G401.6 (cell line): ENCODE measurements at regions not wholly inside any gene's neighbourhood (a gene's known extent, or its start where the extent isn't known, plus 50 kb on each side); places are given as distances from the start of the nearest gene placed in this dataset.
"Not testable (repeated sequence)": the region's sequence is repeated elsewhere in the genome, so short reads cannot be mapped to it uniquely, and the experiment has no call there.

Source experiments
- FAIRE-seq: peaks from 2 replicates; lab custom pipeline; 2012; peaks lifted over from hg19 to GRCh38; lab: Jason Lieb, UNC

GRCh38 chr4:170988446-170988845 is 824.8 kb upstream of the GALNTL6 start:
- FAIRE-seq: no peak

- no peak for FAIRE-seq
Measured at GRCh38 chr4:170979736-170980135, 833.5 kb upstream of the GALNTL6 start.

GRCh38 chr4:170978990-170979389 is 834.2 kb upstream of the GALNTL6 start:
- no peak for FAIRE-seq

GRCh38 chr4:170949084-170949483 is 859.3 kb upstream of the AADAT start:
- FAIRE-seq: no peak

GRCh38 chr4:170940043-170940724 is 850.4 kb upstream of the AADAT start:
- FAIRE-seq: no peak

GRCh38 chr4:170938588-170938987 is 848.8 kb upstream of the AADAT start:
- FAIRE-seq: no peak

- no peak for FAIRE-seq
Measured at GRCh38 chr4:170931321-170931720, 841.6 kb upstream of the AADAT start.

- FAIRE-seq: no peak
Measured at GRCh38 chr4:170888660-170889059, 798.9 kb upstream of the AADAT start.

- FAIRE-seq: no peak
Measured at GRCh38 chr4:170887396-170887795, 797.6 kb upstream of the AADAT start.

GRCh38 chr4:170884969-170885570 is 795.3 kb upstream of the AADAT start:
- FAIRE-seq: no peak

GRCh38 chr4:170881646-170882045 is 791.9 kb upstream of the AADAT start:
- not testable (repeated sequence) for FAIRE-seq

- FAIRE-seq: no peak
Measured at GRCh38 chr4:170875868-170876267, 786.1 kb upstream of the AADAT start.

- no peak for FAIRE-seq
Measured at GRCh38 chr4:170872794-170873193, 783.0 kb upstream of the AADAT start.

GRCh38 chr4:170868170-170868569 is 778.4 kb upstream of the AADAT start:
- no peak for FAIRE-seq

GRCh38 chr4:170854097-170854496 is 764.3 kb upstream of the AADAT start:
- FAIRE-seq: no peak

GRCh38 chr4:170853422-170854021 is 763.8 kb upstream of the AADAT start:
- peak; percentile 44 for FAIRE-seq

- FAIRE-seq: no peak
Measured at GRCh38 chr4:170849969-170850368, 760.2 kb upstream of the AADAT start.

GRCh38 chr4:170827562-170828274 is 738.0 kb upstream of the AADAT start:
- no peak for FAIRE-seq

- FAIRE-seq: no peak
Measured at GRCh38 chr4:170818786-170819185, 729.0 kb upstream of the AADAT start.

- no peak for FAIRE-seq
Measured at GRCh38 chr4:170805352-170805751, 715.6 kb upstream of the AADAT start.

GRCh38 chr4:170804930-170805329 is 715.2 kb upstream of the AADAT start:
- no peak for FAIRE-seq

GRCh38 chr4:170803492-170803891 is 713.7 kb upstream of the AADAT start:
- no peak for FAIRE-seq

- no peak for FAIRE-seq
Measured at GRCh38 chr4:170801771-170802170, 712.0 kb upstream of the AADAT start.
